NCI-H345 treated with DMSO at 0.1 percent for 48 hours (cell line): ENCODE measurements at regions not wholly inside any gene's neighbourhood (a gene's known extent, or its start where the extent isn't known, plus 50 kb on each side); places are given as distances from the start of the nearest gene placed in this dataset.

Experiments used
- DNase-seq: peaks from one replicate; lab custom pipeline; 2025; ENCODE audit not compliant: unreplicated experiment; lab: John Stamatoyannopoulos, UW

GRCh38 chr2:9137379-9138150, 69.0 kb upstream of the ASAP2 start:
- no peak for DNase-seq

- DNase-seq, result no peak
These were observed 70.6 kb upstream of the ASAP2 start for GRCh38 chr2:9135822-9136558.

GRCh38 chr2:9127316-9127715, 79.3 kb upstream of the ASAP2 start:
- no peak for DNase-seq

- DNase-seq, result no peak
These were observed 80.1 kb upstream of the ASAP2 start for GRCh38 chr2:9126540-9126939.

- DNase-seq, result no peak
These were observed 82.3 kb upstream of the ASAP2 start for GRCh38 chr2:9124231-9124741.

- no peak for DNase-seq
These were observed 83.5 kb upstream of the ASAP2 start for GRCh38 chr2:9123069-9123468.

- DNase-seq, result no peak
These were observed 84.2 kb upstream of the ASAP2 start for GRCh38 chr2:9122367-9122766.

- no peak for DNase-seq
These were observed 88.1 kb upstream of the ASAP2 start for GRCh38 chr2:9118383-9118960.

GRCh38 chr2:9115229-9115628, 91.4 kb upstream of the ASAP2 start:
- DNase-seq, result no peak

GRCh38 chr2:9114458-9114857, 92.2 kb upstream of the ASAP2 start:
- DNase-seq, result no peak

- DNase-seq, result no peak
These were observed 92.7 kb upstream of the ASAP2 start for GRCh38 chr2:9113916-9114315.

GRCh38 chr2:9113262-9113661, 93.3 kb upstream of the ASAP2 start:
- no peak for DNase-seq

GRCh38 chr2:9112079-9112721, 94.4 kb upstream of the ASAP2 start:
- no peak for DNase-seq

- DNase-seq, result no peak
These were observed 95.6 kb upstream of the ASAP2 start for GRCh38 chr2:9110893-9111569.

GRCh38 chr2:9110346-9110884, 96.2 kb upstream of the ASAP2 start:
- no peak for DNase-seq

GRCh38 chr2:9109871-9110270, 96.7 kb upstream of the ASAP2 start:
- DNase-seq, result no peak

- peak; percentile 23 for DNase-seq
These were observed 98.2 kb upstream of the ASAP2 start for GRCh38 chr2:9108210-9108967.

GRCh38 chr2:9107168-9108025, 99.2 kb upstream of the ASAP2 start:
- DNase-seq, result no peak
